ENCODE measurements at regions not wholly inside any gene's neighbourhood (a gene's known extent, or its start where the extent isn't known, plus 50 kb on each side); places are given as distances from the start of the nearest gene placed in this dataset.

DNA sequence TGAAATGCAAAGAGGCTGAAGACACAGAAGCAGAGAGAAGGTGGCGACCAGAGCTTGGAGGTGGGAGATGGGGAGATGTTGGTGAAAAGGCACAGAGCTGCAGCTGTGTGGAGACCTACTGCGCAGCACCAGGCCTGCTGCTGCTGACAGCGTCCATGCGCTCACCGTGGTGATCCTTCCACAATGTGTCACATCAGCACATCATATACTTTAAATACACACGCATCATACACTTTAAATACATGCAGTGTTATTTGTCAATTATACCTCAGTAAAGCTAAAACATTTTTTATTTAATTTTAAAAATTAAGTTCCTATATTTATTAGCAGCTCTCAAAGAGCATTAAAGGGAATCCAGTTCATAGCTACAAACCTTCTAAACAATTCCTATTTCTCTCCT, 200.9 kb downstream of the TTLL2 start:
- TF ChIP-seq EP300 (IDR thresholded peaks at IDR 0.05; ENCODE audit: borderline replicate concordance) (no peak), CREB1 (IDR thresholded peaks at IDR 0.05; ENCODE audit: low read depth) (no peak), TCF12 (IDR thresholded peaks at IDR 0.05; ENCODE audit: low read depth) (no peak), TAF1 (IDR thresholded peaks at IDR 0.05; ENCODE audit: low read depth) (no peak)
- TF ChIP-seq, protein P1, sequence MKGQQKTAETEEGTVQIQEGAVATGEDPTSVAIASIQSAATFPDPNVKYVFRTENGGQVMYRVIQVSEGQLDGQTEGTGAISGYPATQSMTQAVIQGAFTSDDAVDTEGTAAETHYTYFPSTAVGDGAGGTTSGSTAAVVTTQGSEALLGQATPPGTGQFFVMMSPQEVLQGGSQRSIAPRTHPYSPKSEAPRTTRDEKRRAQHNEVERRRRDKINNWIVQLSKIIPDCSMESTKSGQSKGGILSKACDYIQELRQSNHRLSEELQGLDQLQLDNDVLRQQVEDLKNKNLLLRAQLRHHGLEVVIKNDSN (IDR thresholded peaks at IDR 0.05), result no peak

Data from Ishikawa (cell line).